HL-60 (cell line): ENCODE measurements at regions not wholly inside any gene's neighbourhood (a gene's known extent, or its start where the extent isn't known, plus 50 kb on each side); places are given as distances from the start of the nearest gene placed in this dataset.

ENCODE experiments used
- DNase-seq, 2 experiments: peaks; one replicate each; pipeline ENCODE4 v3.0.0-alpha.2; 2010 to 2020; ENCODE audit warnings: low read depth in 1 of 2, low spot score in 1 of 2
- H3K27ac ChIP-seq: fragments of 250-450 bp; sonication (Bioruptor Pico); replicated peaks from 2 replicates; pipeline ENCODE4 v1.5.1; 2020; ENCODE audit warnings: mild to moderate bottlenecking, moderate library complexity
- H3K27me3 ChIP-seq: fragments of 250-450 bp; sonication (Bioruptor Pico); 2 replicates; pipeline ENCODE4 v1.5.1; 2021; ENCODE audit warnings: mild to moderate bottlenecking, moderate library complexity; ENCODE audit not compliant: insufficient read depth, poor library complexity, severe bottlenecking
- H3K4me3 ChIP-seq: replicated peaks from 2 replicates; pipeline ENCODE4 v1.5.1; 2011; ENCODE audit warnings: mild to moderate bottlenecking, control low read depth, low read length; ENCODE audit not compliant: insufficient read depth
- GABPA ChIP-seq: IDR thresholded peaks from 2 replicates; pipeline ENCODE4 v1.6.1; 2012; ENCODE audit warnings: low read depth
- POLR2AphosphoS5 ChIP-seq: IDR thresholded peaks from 2 replicates; pipeline ENCODE4 v1.6.1; 2012; ENCODE audit warnings: low read depth
- REST ChIP-seq: IDR thresholded peaks from 2 replicates; pipeline ENCODE4 v1.6.1; 2012; ENCODE audit warnings: low read depth; ENCODE audit not compliant: insufficient replicate concordance
- SPI1 ChIP-seq: IDR thresholded peaks from 2 replicates; pipeline ENCODE4 v1.6.1; 2012; ENCODE audit warnings: low read depth, mild to moderate bottlenecking, borderline replicate concordance
- TF ChIP-seq, protein P1 (sequence below): IDR thresholded peaks from one replicate; pipeline ENCODE4 v1.5.1; 2011; ENCODE audit warnings: low read length, control low read depth, inconsistent platforms; ENCODE audit not compliant: insufficient read depth

DNA sequence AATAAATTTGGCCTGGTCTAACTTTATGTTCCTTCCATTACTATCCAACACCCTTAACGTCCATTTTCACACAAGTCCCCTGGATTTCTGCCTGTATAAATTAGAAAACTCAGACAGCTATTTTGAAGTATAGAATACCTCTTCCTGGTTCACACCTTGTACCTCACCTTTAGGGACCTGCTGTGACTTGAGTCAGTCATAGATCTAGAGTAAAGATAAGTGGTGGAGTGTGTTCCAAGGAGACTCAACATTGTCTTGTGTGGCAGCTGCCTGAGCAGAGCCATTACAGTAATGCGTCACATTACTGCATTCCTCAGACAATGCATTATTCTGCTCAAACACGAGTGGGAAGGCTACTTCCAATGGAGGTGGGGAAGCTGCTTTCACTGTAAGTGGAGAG is 513.9 kb downstream of the ADRA2A start:
- Histone ChIP-seq H3K4me3 (no peak overlapping the region), H3K27ac (no peak overlapping the region), H3K27me3 (no peaks in the 10 kb centered on the region)
- TF ChIP-seq REST (no peak), POLR2AphosphoS5 (no peak), GABPA (no peak), SPI1 (no peak)
- TF ChIP-seq, protein P1, sequence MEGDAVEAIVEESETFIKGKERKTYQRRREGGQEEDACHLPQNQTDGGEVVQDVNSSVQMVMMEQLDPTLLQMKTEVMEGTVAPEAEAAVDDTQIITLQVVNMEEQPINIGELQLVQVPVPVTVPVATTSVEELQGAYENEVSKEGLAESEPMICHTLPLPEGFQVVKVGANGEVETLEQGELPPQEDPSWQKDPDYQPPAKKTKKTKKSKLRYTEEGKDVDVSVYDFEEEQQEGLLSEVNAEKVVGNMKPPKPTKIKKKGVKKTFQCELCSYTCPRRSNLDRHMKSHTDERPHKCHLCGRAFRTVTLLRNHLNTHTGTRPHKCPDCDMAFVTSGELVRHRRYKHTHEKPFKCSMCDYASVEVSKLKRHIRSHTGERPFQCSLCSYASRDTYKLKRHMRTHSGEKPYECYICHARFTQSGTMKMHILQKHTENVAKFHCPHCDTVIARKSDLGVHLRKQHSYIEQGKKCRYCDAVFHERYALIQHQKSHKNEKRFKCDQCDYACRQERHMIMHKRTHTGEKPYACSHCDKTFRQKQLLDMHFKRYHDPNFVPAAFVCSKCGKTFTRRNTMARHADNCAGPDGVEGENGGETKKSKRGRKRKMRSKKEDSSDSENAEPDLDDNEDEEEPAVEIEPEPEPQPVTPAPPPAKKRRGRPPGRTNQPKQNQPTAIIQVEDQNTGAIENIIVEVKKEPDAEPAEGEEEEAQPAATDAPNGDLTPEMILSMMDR = no peak
- no peak for DNase-seq

- no peak for TF ChIP-seq REST
- no peak for TF ChIP-seq POLR2AphosphoS5
- TF ChIP-seq GABPA = no peak
- no peak for TF ChIP-seq SPI1
- TF ChIP-seq, protein P1 = no peak
- Histone ChIP-seq H3K4me3 (no peak overlapping the region), H3K27me3 (peaks cover 3% of the 10 kb centered on the region), H3K27ac (no peak overlapping the region)
- DNase-seq = no peak
Observed at GRCh38 chr10:111593578-111593977, 516.7 kb downstream of the ADRA2A start.

- TF ChIP-seq REST (no peak), GABPA (no peak), POLR2AphosphoS5 (no peak), SPI1 (no peak)
- TF ChIP-seq, protein P1 = no peak
- DNase-seq = no peak
- no peak overlapping the region for H3K27ac ChIP-seq
- H3K27me3 ChIP-seq = peaks cover 3% of the 10 kb centered on the region
- H3K4me3 ChIP-seq = no peak overlapping the region
Observed at GRCh38 chr10:111595173-111595572, 518.3 kb downstream of the ADRA2A start.
